IMR-90 (cell line): ENCODE measurements at regions not wholly inside any gene's neighbourhood (a gene's known extent, or its start where the extent isn't known, plus 50 kb on each side); places are given as distances from the start of the nearest gene placed in this dataset.

Source experiments
- CTCF ChIP-seq: conservative IDR thresholded peaks from 2 replicates; pipeline ENCODE4 v1.5.1; 2012; ENCODE audit warnings: mild to moderate bottlenecking, low read depth, low read length, improper control_type of control experiment
- NFE2L2 ChIP-seq: fragments of 150-350 bp; IDR thresholded peaks from 2 replicates; pipeline ENCODE4 v1.6.1; 2016; ENCODE audit warnings: low read depth, mild to moderate bottlenecking, low read length
- POLR2A ChIP-seq: IDR thresholded peaks from 2 replicates; pipeline ENCODE4 v1.6.1; 2012; ENCODE audit warnings: mild to moderate bottlenecking, low read depth, low read length

DNA sequence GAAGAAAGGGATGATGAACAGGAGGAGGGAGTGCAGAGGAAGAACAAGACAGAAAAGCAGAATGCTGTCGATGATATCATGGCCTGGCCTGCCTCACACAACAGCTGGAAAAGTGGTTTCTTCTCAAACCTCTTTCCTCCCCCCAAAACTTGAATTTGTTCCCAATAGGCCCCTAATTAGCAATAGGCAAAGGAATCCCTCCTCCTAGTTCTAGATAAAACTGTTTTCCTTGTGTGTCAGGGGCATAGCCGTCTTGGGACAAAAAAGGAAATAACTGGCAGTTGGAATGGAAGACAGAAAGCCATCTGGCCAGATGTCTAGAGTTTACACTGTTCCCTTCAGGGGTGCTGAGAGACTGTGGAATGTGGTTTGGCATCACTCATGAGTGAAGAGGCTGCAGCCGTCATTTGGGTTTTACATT lies 177.8 kb upstream of the C1QTNF7 start:
- TF ChIP-seq CTCF (no peak), NFE2L2 (no peak), POLR2A (no peak)
